Upper lobe of left lung (tissue), 6 donors: ENCODE measurements at regions not wholly inside any gene's neighbourhood (a gene's known extent, or its start where the extent isn't known, plus 50 kb on each side); places are given as distances from the start of the nearest gene placed in this dataset.
"Not testable (repeated sequence)": the region's sequence is repeated elsewhere in the genome, so short reads cannot be mapped to it uniquely, and the experiment has no call there.

ENCODE experiments used
- ATAC-seq, 2 donors: fragments of 200-7000 bp; cut with Tn5 transposase; one replicate each; pipeline ENCODE4 v1.9.1; 2022; ENCODE audit warnings: mild to moderate bottlenecking in 2 of 2, moderate library complexity in 2 of 2; ENCODE audit not compliant: low FRiP score in 2 of 2
- DNase-seq, 2 donors: peaks; one replicate each; pipeline ENCODE4 v3.0.0-alpha.2; 2019 to 2020
- H3K27ac ChIP-seq, 4 donors: fragments of 200-600 bp; sonication (generic); one replicate each; pipeline ENCODE4 v1.5.1; 2016 to 2019
- H3K27me3 ChIP-seq, 4 donors: fragments of 200-600 bp; sonication (generic); one replicate each; pipeline ENCODE4 v1.5.1; 2017 to 2019
- H3K36me3 ChIP-seq, 4 donors: fragments of 200-600 bp; sonication (generic); one replicate each; pipeline ENCODE4 v1.5.1; 2016 to 2019
- H3K4me1 ChIP-seq, 4 donors: fragments of 200-600 bp; sonication (generic); one replicate each; pipeline ENCODE4 v1.5.1; 2018 to 2019
- H3K4me3 ChIP-seq, 4 donors: fragments of 200-600 bp; sonication (generic); one replicate each; pipeline ENCODE4 v1.5.1; 2017 to 2019; ENCODE audit warnings: mild to moderate bottlenecking in 2 of 4, moderate library complexity in 1 of 4
- H3K9me3 ChIP-seq, 4 donors: fragments of 200-600 bp; sonication (generic); one replicate each; pipeline ENCODE4 v1.5.1; 2018 to 2019
- CTCF ChIP-seq, 6 experiments: fragments of 450-650 bp in 4 of 6; fragments of 200-600 bp in 2 of 6; sonication (generic) in 2 of 6; IDR thresholded peaks; one replicate each; pipeline ENCODE4 v1.5.1; 2016 to 2019; ENCODE audit warnings: antibody characterized with exemption in 6 of 6
- EP300 ChIP-seq, 4 donors: sonication (generic); formaldehyde crosslinking; IDR thresholded peaks; one replicate each; pipeline ENCODE4 v1.5.1; 2017; ENCODE audit warnings: antibody characterized with exemption in 4 of 4, control low read depth in 2 of 4
- POLR2A ChIP-seq, 4 donors: fragments of 450-650 bp; IDR thresholded peaks; one replicate each; pipeline ENCODE4 v1.5.1; 2016 to 2017; ENCODE audit warnings: antibody characterized with exemption in 4 of 4, mild to moderate bottlenecking in 2 of 4
- POLR2AphosphoS5 ChIP-seq, 2 donors: sonication (generic); formaldehyde crosslinking; IDR thresholded peaks; one replicate each; pipeline ENCODE4 v1.5.1; 2017; ENCODE audit warnings: antibody characterized with exemption in 2 of 2
- WGBS, 2 donors: methylation state at CpG; one replicate each; pipeline ENCODE4 v1.1.5; 2017 to 2018; 5-methylcytosine and 5-hydroxymethylcytosine counted together
- donor health status: DM: no; HTN: no; CAD: no; lungs with moderate emphysema.
- donor health status: DM: no; HTN: yes; CAD: no; lungs with severe emphysema.

- WGBS, 2 donors = 90 to 91% methylated on average over 11 to 12 of the region's 12 CpGs
- ATAC-seq (no peak), DNase-seq (no peak)
- no peak overlapping the region for H3K4me3 ChIP-seq
- H3K27ac ChIP-seq = no peak overlapping the region
- H3K9me3 ChIP-seq = no peaks in the 10 kb centered on the region
- TF ChIP-seq CTCF (IDR thresholded peaks at IDR 0.05) = no peak
- no peaks in the 10 kb centered on the region for H3K4me1 ChIP-seq
- H3K27me3 ChIP-seq = no peaks in the 10 kb centered on the region
- H3K36me3 ChIP-seq = no peaks in the 10 kb centered on the region
These were observed 83.8 kb upstream of the CCND2 start for GRCh38 chr12:4189721-4190120.

DNA sequence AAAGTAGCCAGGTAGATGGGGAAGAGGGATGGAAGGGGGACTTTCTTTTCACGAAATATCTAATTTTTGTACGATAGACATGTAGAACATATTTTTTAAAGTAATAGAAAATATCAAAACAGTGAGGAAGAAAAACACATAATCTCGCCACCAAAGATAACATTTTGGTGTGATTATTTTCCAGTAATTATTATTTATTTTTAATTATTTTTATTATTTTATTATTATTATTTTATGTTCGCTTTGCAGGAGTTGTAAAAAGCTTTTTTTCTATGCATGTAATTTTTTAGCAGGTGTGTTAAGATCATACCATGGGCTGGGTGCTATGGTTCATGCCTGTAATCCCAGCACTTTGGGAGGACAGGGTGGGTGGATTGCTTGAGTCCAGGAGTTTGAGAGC, 85.6 kb upstream of the CCND2 start:
- Histone ChIP-seq H3K4me1 (no peaks in the 10 kb centered on the region), H3K4me3 (no peak overlapping the region), H3K36me3 (no peaks in the 10 kb centered on the region), H3K27ac (no peak overlapping the region), H3K9me3 (peaks cover 0 to 2% (median 0%) of the 10 kb centered on the region in 4 donors), H3K27me3 (no peaks in the 10 kb centered on the region)
- no peak for TF ChIP-seq CTCF (IDR thresholded peaks at IDR 0.05)
- TF ChIP-seq POLR2AphosphoS5 (IDR thresholded peaks at IDR 0.05) = no peak
- DNase-seq (no peak), ATAC-seq (no peak)
- 81 to 88% methylated on average over 4 of the region's 4 CpGs for WGBS, 2 donors

DNA sequence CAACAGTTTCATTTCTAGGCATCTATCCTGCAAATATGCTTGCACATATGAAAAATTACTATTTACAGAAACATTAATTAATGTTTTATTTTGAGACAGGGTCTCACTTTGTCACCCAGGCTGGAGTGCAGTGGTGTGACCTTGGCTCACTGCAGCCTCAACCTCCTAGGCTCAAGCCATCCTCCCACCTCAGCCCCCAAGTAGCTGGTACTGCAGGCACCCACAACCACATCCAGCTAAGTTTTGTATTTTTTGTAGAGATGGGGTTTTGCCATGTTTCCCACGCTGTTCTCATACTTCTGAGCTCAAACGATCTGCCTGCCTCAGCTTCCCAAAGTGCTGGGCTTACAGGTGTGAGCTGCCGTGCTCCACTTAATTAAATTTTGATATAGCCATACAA, 86.2 kb upstream of the CCND2 start:
- H3K4me3 ChIP-seq, H3K4me1 ChIP-seq, H3K27me3 ChIP-seq, H3K36me3 ChIP-seq, DNase-seq, H3K9me3 ChIP-seq, ATAC-seq, H3K27ac ChIP-seq: not testable (repeated sequence)
- WGBS, 2 donors = 53 to 58% methylated on average over 3 of the region's 3 CpGs

DNA sequence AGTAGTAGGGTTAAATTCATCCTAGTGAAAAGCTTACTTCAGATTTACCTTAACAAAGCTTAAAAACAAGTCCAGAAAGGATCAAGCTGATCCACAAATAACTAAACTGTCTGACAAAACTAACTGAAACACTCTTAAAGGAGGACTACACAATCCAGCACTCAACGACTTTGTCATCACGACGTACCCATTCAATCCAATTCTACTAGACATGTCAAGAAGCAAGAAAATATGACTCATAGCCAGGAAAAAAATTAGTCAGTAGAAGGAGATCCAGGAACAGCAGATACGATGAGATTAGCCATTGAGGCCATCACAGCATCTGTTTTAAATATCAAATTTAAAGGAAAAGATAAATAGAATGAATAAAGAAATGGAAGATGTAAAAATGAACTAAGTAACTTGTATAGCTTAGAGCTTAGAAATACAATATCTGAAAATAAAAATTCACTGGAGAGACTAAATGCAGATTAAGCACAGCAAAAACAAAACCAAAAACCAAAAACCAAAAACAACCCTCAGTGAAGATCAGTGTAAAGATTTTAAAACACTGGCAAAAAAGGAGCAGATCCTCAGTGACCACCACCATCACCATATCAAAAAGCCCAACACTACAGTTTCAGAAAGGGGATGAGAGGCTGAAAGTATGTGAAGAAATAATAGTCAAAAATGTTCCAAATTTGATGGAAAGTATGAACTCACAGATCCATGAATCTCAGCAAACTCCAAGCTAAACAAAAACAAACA, 95.0 kb upstream of the CCND2 start:
- Histone ChIP-seq H3K27me3 (no peaks in the 10 kb centered on the region), H3K9me3 (peaks cover 0 to 2% (median 0%) of the 10 kb centered on the region in 4 donors), H3K27ac (no peak overlapping the region), H3K36me3 (no peaks in the 10 kb centered on the region), H3K4me1 (no peaks in the 10 kb centered on the region), H3K4me3 (no peak overlapping the region)
- ATAC-seq (no peak), DNase-seq (no peak)
- WGBS, 2 donors = 86% methylated on average over 4 of the region's 4 CpGs
- TF ChIP-seq POLR2AphosphoS5 (IDR thresholded peaks at IDR 0.05) = no peak
- no peak for TF ChIP-seq POLR2A (IDR thresholded peaks at IDR 0.05)
- TF ChIP-seq EP300 (IDR thresholded peaks at IDR 0.05) = no peak
- no peak for TF ChIP-seq CTCF (IDR thresholded peaks at IDR 0.05)

DNA sequence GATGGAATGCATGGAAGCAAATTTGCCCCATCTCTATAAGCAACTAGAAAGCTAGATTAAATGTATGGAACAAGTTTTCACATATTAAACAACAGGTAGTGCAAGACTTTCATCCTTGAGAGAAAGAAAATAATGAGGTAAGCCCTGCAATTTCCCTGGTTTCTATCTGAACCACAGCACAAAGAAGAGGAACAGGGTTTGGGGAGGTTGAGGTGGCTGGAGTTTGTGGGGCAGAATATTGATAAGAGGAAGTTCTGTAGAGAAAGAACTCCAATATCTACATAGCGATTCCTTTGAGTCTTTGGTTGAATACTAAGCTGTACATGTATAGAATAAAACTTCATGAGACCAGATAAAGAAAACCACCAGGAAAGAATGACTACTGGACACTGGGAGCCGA, 96.3 kb upstream of the CCND2 start:
- H3K4me3 ChIP-seq = no peak overlapping the region
- H3K36me3 ChIP-seq = no peaks in the 10 kb centered on the region
- no peaks in the 10 kb centered on the region for H3K27me3 ChIP-seq
- DNase-seq (no peak), ATAC-seq (no peak)
- TF ChIP-seq EP300 (IDR thresholded peaks at IDR 0.05) (no peak), CTCF (IDR thresholded peaks at IDR 0.05) (no peak), POLR2A (IDR thresholded peaks at IDR 0.05) (no peak), POLR2AphosphoS5 (IDR thresholded peaks at IDR 0.05) (no peak)
- WGBS, 2 donors = 76 to 87% methylated on average over 2 of the region's 2 CpGs
- H3K4me1 ChIP-seq = no peaks in the 10 kb centered on the region
- no peaks in the 10 kb centered on the region for H3K9me3 ChIP-seq
- no peak overlapping the region for H3K27ac ChIP-seq
